ENCODE measurements at regions not wholly inside any gene's neighbourhood (a gene's known extent, or its start where the extent isn't known, plus 50 kb on each side); places are given as distances from the start of the nearest gene placed in this dataset.

DNA sequence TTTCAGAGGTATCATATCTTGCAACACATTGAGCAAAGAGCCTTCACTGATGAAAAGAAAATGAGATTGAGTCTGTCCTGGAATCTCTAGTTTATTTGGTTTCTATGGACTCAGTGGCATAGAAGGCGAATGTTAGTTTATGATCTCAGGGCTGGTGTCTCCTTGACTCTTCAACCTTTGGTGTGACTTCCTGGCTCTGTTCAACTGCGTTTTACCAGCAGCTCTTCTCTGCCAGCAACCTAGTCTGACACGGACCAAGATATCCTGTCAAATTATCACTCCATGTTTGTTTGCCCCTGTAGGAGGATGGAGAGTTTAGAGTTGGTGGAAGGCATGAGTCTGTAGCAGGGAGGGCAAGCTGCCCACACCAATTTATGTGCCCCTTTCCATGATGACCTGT is 82.9 kb upstream of the TBC1D5 start:
- Histone ChIP-seq H3K27ac (ENCODE audit: control insufficient read depth, insufficient read depth, low read length) (no peak overlapping the region), H3K9me3 (ENCODE audit: control insufficient read depth, low read depth, low read length) (no peaks in the 10 kb centered on the region), H3K9ac (ENCODE audit: control insufficient read depth, extremely low read depth, insufficient read depth, low read length) (no peak overlapping the region), H3K36me3 (ENCODE audit: control insufficient read depth in 2 of 2, extremely low read depth in 1 of 2, insufficient read depth in 2 of 2, low read length in 2 of 2) (no peaks in the 10 kb centered on the region), H3K4me2 (ENCODE audit: control insufficient read depth, extremely low read depth, insufficient read depth, low read depth, low read length) (no peak overlapping the region), H3K4me1 (ENCODE audit: control insufficient read depth, extremely low read depth, insufficient read depth, low read length) (no peaks in the 10 kb centered on the region), H3K9me1 (ENCODE audit: control insufficient read depth, extremely low read depth, insufficient read depth, low read length) (no peaks in the 10 kb centered on the region), H3K27me3 (ENCODE audit: control insufficient read depth, extremely low read depth, insufficient read depth, low read length) (no peaks in the 10 kb centered on the region), H4K20me1 (ENCODE audit: control insufficient read depth, extremely low read depth, insufficient read depth, low read length) (no peaks in the 10 kb centered on the region), H2AFZ (ENCODE audit: control insufficient read depth, low read length) (no peak overlapping the region), H3K4me3 (ENCODE audit: control insufficient read depth in 2 of 3, extremely low read depth in 1 of 3, insufficient read depth in 2 of 3, low read depth in 1 of 3, low read length in 3 of 3) (no peak overlapping the region), H3K79me2 (ENCODE audit: control insufficient read depth, insufficient read depth, low read length) (no peaks in the 10 kb centered on the region)
- DNase-seq (ENCODE audit: low read depth, low spot score) (no peak), FAIRE-seq (no peak)
- no peak for TF ChIP-seq EZH2 (IDR thresholded peaks at IDR 0.05; ENCODE audit: low read length)
- TF ChIP-seq, protein P1, sequence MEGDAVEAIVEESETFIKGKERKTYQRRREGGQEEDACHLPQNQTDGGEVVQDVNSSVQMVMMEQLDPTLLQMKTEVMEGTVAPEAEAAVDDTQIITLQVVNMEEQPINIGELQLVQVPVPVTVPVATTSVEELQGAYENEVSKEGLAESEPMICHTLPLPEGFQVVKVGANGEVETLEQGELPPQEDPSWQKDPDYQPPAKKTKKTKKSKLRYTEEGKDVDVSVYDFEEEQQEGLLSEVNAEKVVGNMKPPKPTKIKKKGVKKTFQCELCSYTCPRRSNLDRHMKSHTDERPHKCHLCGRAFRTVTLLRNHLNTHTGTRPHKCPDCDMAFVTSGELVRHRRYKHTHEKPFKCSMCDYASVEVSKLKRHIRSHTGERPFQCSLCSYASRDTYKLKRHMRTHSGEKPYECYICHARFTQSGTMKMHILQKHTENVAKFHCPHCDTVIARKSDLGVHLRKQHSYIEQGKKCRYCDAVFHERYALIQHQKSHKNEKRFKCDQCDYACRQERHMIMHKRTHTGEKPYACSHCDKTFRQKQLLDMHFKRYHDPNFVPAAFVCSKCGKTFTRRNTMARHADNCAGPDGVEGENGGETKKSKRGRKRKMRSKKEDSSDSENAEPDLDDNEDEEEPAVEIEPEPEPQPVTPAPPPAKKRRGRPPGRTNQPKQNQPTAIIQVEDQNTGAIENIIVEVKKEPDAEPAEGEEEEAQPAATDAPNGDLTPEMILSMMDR (optimal IDR thresholded peaks at IDR 0.05 in 1 of 3, IDR thresholded peaks at IDR 0.05 in 1 of 3, conservative IDR thresholded peaks at IDR 0.05 in 1 of 3; ENCODE audit: extremely low read depth in 1 of 3, insufficient read depth in 2 of 3, low read length in 3 of 3): no peak
- dilution Hi-C loops (cut with MboI; ENCODE audit: extremely low pct_ligation_motif_present, low sequenced_read_pairs): no loop called here

DNA sequence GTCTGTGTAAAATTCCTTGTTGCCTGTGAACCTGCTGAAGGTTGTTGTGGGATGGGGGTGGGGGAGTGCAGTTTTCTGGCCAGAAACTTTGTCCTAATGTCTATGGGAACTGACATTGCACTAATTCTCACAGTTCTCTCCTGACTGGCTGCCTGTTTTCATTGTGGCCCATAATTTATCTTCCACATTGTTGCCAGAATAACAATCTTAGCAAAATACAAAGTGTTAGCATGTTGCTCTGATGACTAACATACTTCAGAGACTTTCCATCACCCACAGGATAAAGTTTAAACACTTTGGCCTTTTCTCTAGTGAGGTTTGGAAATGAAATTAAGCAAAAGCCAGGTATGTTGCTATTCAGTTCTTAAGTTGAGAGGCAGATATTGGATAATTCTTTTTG is 81.4 kb upstream of the TBC1D5 start:
- no peak overlapping the region for H3K9ac ChIP-seq (ENCODE audit: control insufficient read depth, extremely low read depth, insufficient read depth, low read length)
- no peaks in the 10 kb centered on the region for H3K9me1 ChIP-seq (ENCODE audit: control insufficient read depth, extremely low read depth, insufficient read depth, low read length)
- no peaks in the 10 kb centered on the region for H3K27me3 ChIP-seq (ENCODE audit: control insufficient read depth, extremely low read depth, insufficient read depth, low read length)
- H3K79me2 ChIP-seq (ENCODE audit: control insufficient read depth, insufficient read depth, low read length): no peaks in the 10 kb centered on the region
- H3K4me2 ChIP-seq (ENCODE audit: control insufficient read depth, extremely low read depth, insufficient read depth, low read depth, low read length): no peak overlapping the region
- no peaks in the 10 kb centered on the region for H3K36me3 ChIP-seq (ENCODE audit: control insufficient read depth in 2 of 2, extremely low read depth in 1 of 2, insufficient read depth in 2 of 2, low read length in 2 of 2)
- H2AFZ ChIP-seq (ENCODE audit: control insufficient read depth, low read length): no peak overlapping the region
- TF ChIP-seq EZH2 (IDR thresholded peaks at IDR 0.05; ENCODE audit: low read length): no peak
- TF ChIP-seq, protein P1 (optimal IDR thresholded peaks at IDR 0.05 in 1 of 3, IDR thresholded peaks at IDR 0.05 in 1 of 3, conservative IDR thresholded peaks at IDR 0.05 in 1 of 3; ENCODE audit: extremely low read depth in 1 of 3, insufficient read depth in 2 of 3, low read length in 3 of 3): no peak
- H3K4me3 ChIP-seq (ENCODE audit: control insufficient read depth in 2 of 3, extremely low read depth in 1 of 3, insufficient read depth in 2 of 3, low read depth in 1 of 3, low read length in 3 of 3): no peak overlapping the region
- no peaks in the 10 kb centered on the region for H3K4me1 ChIP-seq (ENCODE audit: control insufficient read depth, extremely low read depth, insufficient read depth, low read length)
- dilution Hi-C loops (cut with MboI; ENCODE audit: extremely low pct_ligation_motif_present, low sequenced_read_pairs): no loop called here
- H3K27ac ChIP-seq (ENCODE audit: control insufficient read depth, insufficient read depth, low read length): no peak overlapping the region
- H3K9me3 ChIP-seq (ENCODE audit: control insufficient read depth, low read depth, low read length): no peaks in the 10 kb centered on the region
- H4K20me1 ChIP-seq (ENCODE audit: control insufficient read depth, extremely low read depth, insufficient read depth, low read length): no peaks in the 10 kb centered on the region
- FAIRE-seq (no peak), DNase-seq (ENCODE audit: low read depth, low spot score) (no peak)
